Epithelial cell of esophagus (primary cell): ENCODE measurements at regions not wholly inside any gene's neighbourhood (a gene's known extent, or its start where the extent isn't known, plus 50 kb on each side); places are given as distances from the start of the nearest gene placed in this dataset.
A peak's percentile ranks its signal among the peaks of the same experiment; 100 is the strongest.
"Not testable (repeated sequence)": the region's sequence is repeated elsewhere in the genome, so short reads cannot be mapped to it uniquely, and the experiment has no call there.

Source experiments
- DNase-seq: peaks from one replicate; pipeline ENCODE4 v3.0.0; 2010; ENCODE audit warnings: low read depth
- H3K4me3 ChIP-seq: 2 replicates; pipeline ENCODE4 v1.5.1; 2011; ENCODE audit warnings: mild to moderate bottlenecking, low read length, control low read depth
- CTCF ChIP-seq: IDR thresholded peaks from 2 replicates; pipeline ENCODE4 v1.5.1; 2011; ENCODE audit warnings: low read depth, mild to moderate bottlenecking, low read length, control low read depth, inconsistent platforms; ENCODE audit not compliant: insufficient read depth; ENCODE audit errors: missing control alignments

GRCh38 chr1:182303778-182304177 lies 87.8 kb downstream of the GLUL start:
- TF ChIP-seq CTCF, result no peak
- no peak for DNase-seq
- no peak overlapping the region for H3K4me3 ChIP-seq

DNA sequence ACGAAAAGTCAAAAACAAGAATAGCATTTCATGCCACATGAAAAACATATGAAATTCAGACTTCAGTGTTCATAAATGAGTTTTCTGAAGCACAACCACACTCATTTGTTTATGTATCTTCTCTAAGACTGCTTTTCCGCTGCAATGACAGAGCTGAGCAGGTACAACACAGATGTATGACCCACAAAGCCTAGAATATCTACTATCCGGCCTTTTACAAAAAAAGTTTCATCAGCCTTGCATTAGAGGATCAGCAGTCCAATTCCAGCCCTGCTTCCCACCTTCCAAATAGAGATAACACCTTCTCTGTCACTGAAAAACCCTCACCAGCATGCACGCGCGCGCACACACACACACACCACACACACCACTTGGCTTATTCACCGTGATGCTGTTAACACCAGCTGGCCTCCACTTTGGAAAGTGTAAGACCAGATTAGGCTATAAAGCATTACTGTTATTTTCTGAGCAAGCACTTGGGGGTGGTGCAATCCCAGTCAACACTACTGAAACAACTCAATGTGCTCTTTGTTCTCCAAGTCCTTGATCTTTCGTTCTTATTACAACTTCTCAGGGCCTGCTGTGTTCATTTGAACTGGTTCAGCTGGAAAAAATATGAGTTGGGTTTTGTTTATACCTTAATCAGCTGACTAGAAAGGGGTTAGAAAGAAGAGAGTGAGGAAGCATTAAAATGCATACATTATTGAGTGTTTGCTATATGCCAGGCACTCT lies 90.0 kb downstream of the GLUL start:
- DNase-seq, result peak; percentile 50
- no peak for TF ChIP-seq CTCF
- no peak overlapping the region for H3K4me3 ChIP-seq

- no peak overlapping the region for H3K4me3 ChIP-seq
- no peak for TF ChIP-seq CTCF
- DNase-seq, result no peak
Observed at GRCh38 chr1:182301026-182301436, 90.6 kb downstream of the GLUL start.

GRCh38 chr1:182299728-182300616 lies 91.6 kb downstream of the GLUL start:
- TF ChIP-seq CTCF, result no peak
- DNase-seq, result peak; percentile 50
- no peak overlapping the region for H3K4me3 ChIP-seq

DNA sequence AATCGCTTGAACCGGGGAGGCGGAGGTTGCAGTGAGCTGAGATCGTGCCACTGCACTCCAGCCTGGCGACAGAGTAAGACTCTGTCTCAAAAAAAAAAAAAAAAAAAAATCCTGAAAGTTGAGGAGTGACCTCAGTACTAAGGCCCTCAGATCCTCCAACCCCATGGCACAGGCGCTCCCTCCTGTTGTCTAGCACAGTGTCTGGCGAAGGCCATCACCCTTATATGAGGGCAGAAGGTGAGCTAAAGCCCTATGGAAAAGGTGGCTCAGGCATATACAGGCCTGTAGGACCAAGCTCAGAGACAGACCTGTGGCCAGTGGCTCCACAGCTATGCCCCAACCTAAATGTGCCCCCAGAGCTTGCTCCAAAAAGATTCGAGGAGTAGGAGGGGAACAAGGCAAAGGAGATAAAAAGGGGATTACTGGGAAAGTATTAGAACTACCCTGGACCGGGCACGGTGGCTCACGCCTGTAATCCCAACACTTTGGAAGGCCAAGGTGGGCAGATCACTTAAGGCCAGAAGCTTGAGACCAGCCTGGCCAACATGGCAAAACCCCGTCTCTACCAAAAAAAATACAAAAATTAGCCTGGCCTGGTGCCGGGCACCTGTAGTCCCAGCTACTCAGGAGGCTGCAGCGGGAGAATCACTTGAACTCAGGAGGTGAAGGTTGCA lies 92.4 kb downstream of the GLUL start:
- DNase-seq, H3K4me3 ChIP-seq: not testable (repeated sequence)

GRCh38 chr1:182297335-182297734 lies 94.3 kb downstream of the GLUL start:
- no peak for TF ChIP-seq CTCF
- no peak overlapping the region for H3K4me3 ChIP-seq
- no peak for DNase-seq

DNA sequence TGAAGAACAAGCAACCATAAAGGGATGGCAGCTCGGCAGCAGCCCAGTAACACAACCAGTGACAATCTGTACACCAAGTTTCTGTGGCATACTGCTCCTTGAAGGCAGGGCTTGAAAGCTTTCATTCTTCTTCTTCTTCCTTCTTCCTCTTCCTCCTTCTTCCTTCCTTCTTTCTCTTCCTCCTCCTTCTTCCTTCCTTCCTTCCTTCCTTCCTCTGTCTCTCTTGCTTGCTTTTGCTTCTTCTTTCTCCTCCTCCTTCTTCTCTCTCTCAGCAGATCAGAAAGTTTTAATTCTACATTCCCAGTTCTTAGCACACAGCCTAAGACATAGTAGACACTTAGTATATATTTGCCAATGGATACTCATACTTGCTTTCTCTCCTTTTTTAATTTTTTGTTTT lies 95.9 kb downstream of the GLUL start:
- no peak for DNase-seq
- H3K4me3 ChIP-seq, result no peak overlapping the region
- no peak for TF ChIP-seq CTCF
